Cardiac fibroblast (primary cell): ENCODE measurements at regions not wholly inside any gene's neighbourhood (a gene's known extent, or its start where the extent isn't known, plus 50 kb on each side); places are given as distances from the start of the nearest gene placed in this dataset.

Source experiments
- DNase-seq, 2 donors: peaks; one replicate each; pipeline versions ENCODE4 v3.0.0 to v3.0.0-alpha.2; 2010; ENCODE audit warnings: low read depth in 2 of 2
- H3K4me3 ChIP-seq, 2 donors: replicated peaks in 1 of 2; 1 replicate in 1 of 2; 2 replicates in 1 of 2; pipeline ENCODE4 v1.5.1; 2011; ENCODE audit warnings: low read depth in 2 of 2, low read length in 2 of 2, mild to moderate bottlenecking in 2 of 2, moderate library complexity in 1 of 2
- TF ChIP-seq, protein P1 (sequence below): IDR thresholded peaks from one replicate; pipeline ENCODE4 v1.5.1; 2011; ENCODE audit warnings: low read depth, mild to moderate bottlenecking, low read length, inconsistent platforms

DNA sequence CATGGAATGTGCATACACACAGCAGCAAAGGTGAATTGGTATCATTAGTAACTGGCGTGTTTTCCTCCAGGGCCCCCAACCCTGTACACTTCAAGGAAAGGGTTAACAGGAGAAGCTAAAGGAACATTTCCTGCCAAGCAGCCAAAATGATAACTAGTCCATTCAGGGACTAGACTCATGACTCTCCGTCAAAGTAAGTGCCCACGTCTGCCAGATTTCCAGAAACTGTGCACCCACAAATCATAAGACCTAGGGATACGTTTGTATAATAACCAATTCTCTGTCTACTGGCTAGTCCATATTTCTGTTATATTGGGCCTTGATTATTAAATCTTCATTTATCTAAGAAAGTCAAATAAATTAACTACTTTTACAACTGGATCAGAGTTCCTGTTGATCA lies 76.0 kb upstream of the NHSL1 start:
- no peak for DNase-seq
- H3K4me3 ChIP-seq = no peak overlapping the region
- TF ChIP-seq, protein P1, sequence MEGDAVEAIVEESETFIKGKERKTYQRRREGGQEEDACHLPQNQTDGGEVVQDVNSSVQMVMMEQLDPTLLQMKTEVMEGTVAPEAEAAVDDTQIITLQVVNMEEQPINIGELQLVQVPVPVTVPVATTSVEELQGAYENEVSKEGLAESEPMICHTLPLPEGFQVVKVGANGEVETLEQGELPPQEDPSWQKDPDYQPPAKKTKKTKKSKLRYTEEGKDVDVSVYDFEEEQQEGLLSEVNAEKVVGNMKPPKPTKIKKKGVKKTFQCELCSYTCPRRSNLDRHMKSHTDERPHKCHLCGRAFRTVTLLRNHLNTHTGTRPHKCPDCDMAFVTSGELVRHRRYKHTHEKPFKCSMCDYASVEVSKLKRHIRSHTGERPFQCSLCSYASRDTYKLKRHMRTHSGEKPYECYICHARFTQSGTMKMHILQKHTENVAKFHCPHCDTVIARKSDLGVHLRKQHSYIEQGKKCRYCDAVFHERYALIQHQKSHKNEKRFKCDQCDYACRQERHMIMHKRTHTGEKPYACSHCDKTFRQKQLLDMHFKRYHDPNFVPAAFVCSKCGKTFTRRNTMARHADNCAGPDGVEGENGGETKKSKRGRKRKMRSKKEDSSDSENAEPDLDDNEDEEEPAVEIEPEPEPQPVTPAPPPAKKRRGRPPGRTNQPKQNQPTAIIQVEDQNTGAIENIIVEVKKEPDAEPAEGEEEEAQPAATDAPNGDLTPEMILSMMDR = no peak

DNA sequence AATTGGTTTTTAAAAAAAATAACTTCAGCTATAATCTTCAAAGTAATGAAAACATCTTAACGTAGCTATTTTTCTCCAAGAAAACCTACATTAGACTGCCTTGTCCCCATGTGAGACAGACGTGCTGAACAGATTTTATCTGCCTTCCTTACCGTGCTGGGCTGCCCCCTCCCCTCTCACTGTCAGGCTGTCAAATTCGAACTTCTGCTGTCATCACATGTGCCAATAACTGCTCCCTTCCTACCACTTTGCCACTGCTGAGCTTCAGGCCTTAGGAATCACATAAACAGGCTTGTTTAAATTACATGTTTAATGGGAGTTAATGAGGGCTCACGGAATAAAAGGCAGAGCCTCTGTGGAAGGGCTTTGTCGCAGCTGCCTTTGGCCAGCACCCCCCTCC lies 77.0 kb upstream of the NHSL1 start:
- H3K4me3 ChIP-seq = no peak overlapping the region
- TF ChIP-seq, protein P1 = no peak
- no peak for DNase-seq

DNA sequence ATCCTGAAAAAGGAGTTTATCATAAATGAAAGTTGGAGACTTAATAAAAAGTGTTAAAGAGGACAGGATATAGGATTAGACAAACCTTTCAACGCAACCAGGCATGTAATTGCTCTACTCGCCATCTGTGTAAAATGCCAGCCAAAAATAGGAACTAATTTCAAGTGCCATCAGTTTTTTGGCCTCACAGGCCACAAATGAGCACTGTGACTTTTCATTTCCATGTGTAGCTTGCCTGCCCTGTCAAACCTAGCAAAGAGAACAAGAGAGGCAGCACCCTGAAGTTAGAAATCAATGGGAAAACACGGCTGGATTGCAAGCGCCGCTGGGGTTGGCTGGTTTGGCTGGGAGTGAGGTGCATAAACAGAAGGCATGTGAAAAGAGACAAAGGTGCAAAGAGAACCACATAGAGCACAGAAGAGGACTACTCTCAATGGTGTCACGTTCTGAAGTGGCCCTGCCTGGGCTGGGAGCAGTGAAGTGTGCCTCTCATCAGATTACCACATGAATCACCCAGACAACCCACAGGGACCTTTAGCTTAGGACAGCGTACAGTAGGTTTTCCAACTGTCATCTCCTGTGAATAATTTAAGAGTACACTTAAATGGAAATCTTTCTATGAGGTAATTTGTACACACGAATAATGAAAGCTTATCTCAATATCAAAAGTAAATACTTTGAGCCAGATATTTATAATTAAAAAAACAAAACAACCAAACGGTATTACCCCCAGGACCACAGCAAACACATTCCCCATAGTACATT lies 78.0 kb upstream of the NHSL1 start:
- DNase-seq = no peak
- TF ChIP-seq, protein P1 = no peak
- H3K4me3 ChIP-seq = no peak overlapping the region

DNA sequence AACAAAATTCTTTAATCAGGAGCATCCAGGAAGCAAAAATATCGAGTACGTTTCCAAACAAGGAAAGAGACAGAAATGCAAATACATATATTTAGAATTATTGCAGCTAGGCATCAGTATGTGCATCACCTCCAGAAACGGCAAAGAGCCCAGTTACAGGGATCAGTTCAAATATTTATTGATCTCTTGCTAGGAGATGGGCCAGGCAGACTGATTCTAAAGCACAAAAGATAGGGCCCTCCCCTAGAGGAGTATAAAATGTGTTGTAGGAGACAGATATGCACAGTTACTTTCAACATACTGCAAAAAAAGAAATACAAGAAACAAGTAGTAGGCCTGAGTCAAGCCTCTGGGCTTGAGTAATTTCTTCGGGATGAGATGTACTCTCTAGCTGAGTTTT lies 80.7 kb upstream of the NHSL1 start:
- H3K4me3 ChIP-seq = no peak overlapping the region
- DNase-seq = no peak
- TF ChIP-seq, protein P1 = no peak

DNA sequence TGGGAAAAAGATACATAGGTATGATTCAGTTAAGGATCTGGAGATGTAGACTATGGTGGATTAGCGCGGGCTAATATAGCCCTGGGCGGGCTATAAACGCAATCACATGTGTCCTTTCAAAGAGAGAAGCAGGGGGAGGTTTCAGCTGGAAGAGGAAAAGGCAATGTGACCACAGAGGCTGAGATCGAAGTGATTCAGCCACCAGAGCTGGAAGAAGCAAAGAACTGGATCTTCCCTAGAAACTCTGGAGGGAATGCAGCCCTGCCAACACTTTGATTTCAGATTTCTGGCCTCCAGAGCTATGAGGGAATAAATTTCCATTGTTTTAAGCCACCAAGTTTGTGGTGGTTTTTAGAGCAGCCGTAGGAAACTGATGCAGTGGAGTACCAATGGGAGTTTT lies 81.5 kb upstream of the NHSL1 start:
- TF ChIP-seq, protein P1 = no peak
- no peak for DNase-seq
- no peak overlapping the region for H3K4me3 ChIP-seq

DNA sequence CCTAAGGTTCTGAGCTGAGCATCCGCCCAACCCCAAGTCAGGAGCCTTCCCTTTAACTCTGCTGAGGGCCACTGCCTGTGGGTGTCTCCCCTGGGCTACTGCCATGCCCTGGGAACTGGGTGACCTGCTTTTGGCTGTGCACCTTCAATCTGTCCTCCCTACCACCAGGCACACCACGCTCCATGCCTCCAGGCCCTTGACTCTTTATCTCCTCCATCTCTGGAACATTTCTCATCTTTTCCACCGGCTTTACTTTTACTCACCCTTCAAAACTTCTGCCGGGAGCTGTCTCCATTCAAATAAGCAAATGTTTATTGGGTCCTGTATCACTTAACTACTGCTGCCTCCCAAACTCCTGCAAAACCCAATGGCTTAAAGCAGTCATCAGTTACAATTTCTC lies 83.3 kb upstream of the NHSL1 start:
- DNase-seq = no peak
- TF ChIP-seq, protein P1 = no peak
- no peak overlapping the region for H3K4me3 ChIP-seq

DNA sequence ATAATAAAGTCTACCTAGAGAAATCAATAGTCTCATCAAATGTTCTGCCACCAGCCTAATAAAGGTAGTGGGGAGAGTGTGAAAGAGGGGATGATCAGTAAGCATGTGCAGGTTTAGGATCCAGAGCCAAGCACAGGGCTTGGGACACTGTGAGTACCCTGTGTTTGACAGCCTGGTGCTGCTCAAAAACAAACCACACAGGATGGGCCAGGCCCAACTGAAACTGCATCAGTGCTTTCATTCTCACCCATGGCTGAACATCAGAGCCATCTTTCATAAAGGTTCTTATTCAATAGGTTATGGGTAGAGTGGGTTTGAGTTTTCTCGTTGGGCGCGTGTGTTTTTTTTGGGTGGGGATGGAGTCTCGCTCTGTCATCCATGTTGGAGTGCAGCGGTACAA lies 87.3 kb upstream of the NHSL1 start:
- no peak overlapping the region for H3K4me3 ChIP-seq
- DNase-seq = no peak
- TF ChIP-seq, protein P1 = no peak
